Gastrocnemius medialis (tissue), 4 donors: ENCODE measurements at regions not wholly inside any gene's neighbourhood (a gene's known extent, or its start where the extent isn't known, plus 50 kb on each side); places are given as distances from the start of the nearest gene placed in this dataset.
"Not testable (repeated sequence)": the region's sequence is repeated elsewhere in the genome, so short reads cannot be mapped to it uniquely, and the experiment has no call there.

ENCODE experiments used
- POLR2A ChIP-seq, 2 donors: fragments of 450-650 bp; IDR thresholded peaks; one replicate each; pipeline ENCODE4 v1.6.1; 2017; ENCODE audit warnings: antibody characterized with exemption in 2 of 2, mild to moderate bottlenecking in 2 of 2, moderate library complexity in 2 of 2
- TF ChIP-seq, protein P1 (sequence below), 5 experiments: fragments of 450-650 bp in 3 of 5; fragments of 200-600 bp in 2 of 5; sonication (generic) in 2 of 5; IDR thresholded peaks in 4 of 5; conservative IDR thresholded peaks in 1 of 5; 1 replicate in 4 of 5; 2 replicates in 1 of 5; pipeline ENCODE4 v1.5.1; 2016 to 2019; ENCODE audit warnings: antibody characterized with exemption in 5 of 5, mild to moderate bottlenecking in 3 of 5, moderate library complexity in 3 of 5

DNA sequence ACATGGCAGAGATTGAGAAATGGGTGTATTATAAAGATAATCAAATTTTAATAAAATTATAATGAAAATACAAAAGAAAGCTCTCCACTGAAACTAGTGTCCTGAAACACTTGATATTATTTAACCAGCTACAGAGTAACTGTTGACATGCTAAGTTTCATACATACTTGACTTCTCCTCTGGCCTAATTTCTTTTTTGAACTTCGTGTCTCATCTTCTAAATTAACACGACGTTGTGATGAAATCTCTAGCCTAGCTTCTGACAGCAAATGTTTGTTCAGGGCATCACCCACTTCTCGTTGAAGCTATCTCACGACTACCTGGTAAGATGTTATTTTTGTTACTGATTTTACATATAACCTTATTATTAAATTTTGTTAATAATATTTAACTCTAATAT lies 80.8 kb upstream of the CCT8L2 start:
- TF ChIP-seq POLR2A (IDR thresholded peaks at IDR 0.05), result not testable (repeated sequence)
- TF ChIP-seq, protein P1, sequence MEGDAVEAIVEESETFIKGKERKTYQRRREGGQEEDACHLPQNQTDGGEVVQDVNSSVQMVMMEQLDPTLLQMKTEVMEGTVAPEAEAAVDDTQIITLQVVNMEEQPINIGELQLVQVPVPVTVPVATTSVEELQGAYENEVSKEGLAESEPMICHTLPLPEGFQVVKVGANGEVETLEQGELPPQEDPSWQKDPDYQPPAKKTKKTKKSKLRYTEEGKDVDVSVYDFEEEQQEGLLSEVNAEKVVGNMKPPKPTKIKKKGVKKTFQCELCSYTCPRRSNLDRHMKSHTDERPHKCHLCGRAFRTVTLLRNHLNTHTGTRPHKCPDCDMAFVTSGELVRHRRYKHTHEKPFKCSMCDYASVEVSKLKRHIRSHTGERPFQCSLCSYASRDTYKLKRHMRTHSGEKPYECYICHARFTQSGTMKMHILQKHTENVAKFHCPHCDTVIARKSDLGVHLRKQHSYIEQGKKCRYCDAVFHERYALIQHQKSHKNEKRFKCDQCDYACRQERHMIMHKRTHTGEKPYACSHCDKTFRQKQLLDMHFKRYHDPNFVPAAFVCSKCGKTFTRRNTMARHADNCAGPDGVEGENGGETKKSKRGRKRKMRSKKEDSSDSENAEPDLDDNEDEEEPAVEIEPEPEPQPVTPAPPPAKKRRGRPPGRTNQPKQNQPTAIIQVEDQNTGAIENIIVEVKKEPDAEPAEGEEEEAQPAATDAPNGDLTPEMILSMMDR (IDR thresholded peaks at IDR 0.05 in 4 of 5, conservative IDR thresholded peaks at IDR 0.05 in 1 of 5), result not testable (repeated sequence)
